Keratinocyte (primary cell): ENCODE measurements at regions not wholly inside any gene's neighbourhood (a gene's known extent, or its start where the extent isn't known, plus 50 kb on each side); places are given as distances from the start of the nearest gene placed in this dataset.

Experiments used
- DNase-seq: peaks from one replicate; pipeline ENCODE4 v3.0.0-alpha.2; 2011; ENCODE audit warnings: low read depth, missing footprints, low spot score
- FAIRE-seq: peaks from 2 replicates; lab custom pipeline; 2011; peaks lifted over from hg19 to GRCh38; lab: Jason Lieb, UNC
- H2AFZ ChIP-seq: 2 replicates; pipeline ENCODE4 v1.6.0; 2012; ENCODE audit warnings: low read length, control low read depth, inconsistent platforms; ENCODE audit not compliant: control insufficient read depth
- H3K27ac ChIP-seq: 2 replicates; pipeline ENCODE4 v1.5.1; 2011; ENCODE audit warnings: low read length; ENCODE audit not compliant: control insufficient read depth, insufficient read depth
- H3K27me3 ChIP-seq: 3 replicates; pipeline ENCODE4 v1.6.0; 2011; ENCODE audit warnings: low read length; ENCODE audit not compliant: control insufficient read depth, insufficient read depth; ENCODE audit errors: extremely low read depth
- H3K36me3 ChIP-seq, 2 experiments: 2 replicates in 1 of 2; 3 replicates in 1 of 2; pipeline ENCODE4 v1.5.1; 2011; ENCODE audit warnings: low read length in 2 of 2, mild to moderate bottlenecking in 1 of 2; ENCODE audit not compliant: control insufficient read depth in 2 of 2, insufficient read depth in 2 of 2; ENCODE audit errors: extremely low read depth in 1 of 2
- H3K4me1 ChIP-seq: 3 replicates; pipeline ENCODE4 v1.5.1; 2011; ENCODE audit warnings: low read length; ENCODE audit not compliant: control insufficient read depth, insufficient read depth; ENCODE audit errors: extremely low read depth
- H3K4me2 ChIP-seq: 3 replicates; pipeline ENCODE4 v1.6.0; 2011; ENCODE audit warnings: low read depth, low read length; ENCODE audit not compliant: control insufficient read depth, insufficient read depth; ENCODE audit errors: extremely low read depth
- H3K4me3 ChIP-seq, 3 experiments: fragments of 200-600 bp in 1 of 3; sonication (generic) in 1 of 3; 2 replicates in 2 of 3; 3 replicates in 1 of 3; pipeline ENCODE4 v1.5.1; 2011 to 2016; ENCODE audit warnings: low read length in 3 of 3, mild to moderate bottlenecking in 3 of 3, control low read depth in 2 of 3, inconsistent platforms in 1 of 3, low read depth in 1 of 3, mixed read lengths in 1 of 3, mixed run types in 1 of 3, moderate library complexity in 1 of 3; ENCODE audit not compliant: control insufficient read depth in 2 of 3, insufficient read depth in 2 of 3; ENCODE audit errors: extremely low read depth in 1 of 3
- H3K79me2 ChIP-seq: 2 replicates; pipeline ENCODE4 v1.6.0; 2012; ENCODE audit warnings: low read length; ENCODE audit not compliant: control insufficient read depth, insufficient read depth
- H3K9ac ChIP-seq: 3 replicates; pipeline ENCODE4 v1.6.0; 2011; ENCODE audit warnings: low read length; ENCODE audit not compliant: control insufficient read depth, insufficient read depth; ENCODE audit errors: extremely low read depth
- H3K9me1 ChIP-seq: 3 replicates; pipeline ENCODE4 v1.6.0; 2011; ENCODE audit warnings: low read length; ENCODE audit not compliant: control insufficient read depth, insufficient read depth; ENCODE audit errors: extremely low read depth
- H3K9me3 ChIP-seq: 2 replicates; pipeline ENCODE4 v1.5.1; 2012; ENCODE audit warnings: low read depth, low read length; ENCODE audit not compliant: control insufficient read depth
- H4K20me1 ChIP-seq: 3 replicates; pipeline ENCODE4 v1.6.0; 2011; ENCODE audit warnings: low read length; ENCODE audit not compliant: control insufficient read depth, insufficient read depth; ENCODE audit errors: extremely low read depth
- EZH2 ChIP-seq: IDR thresholded peaks from one replicate; pipeline ENCODE4 v1.6.1; 2012; ENCODE audit warnings: inconsistent platforms, mild to moderate bottlenecking, low read length, moderate library complexity
- dilution Hi-C: fragments of 300-500 bp; cut with MboI; formaldehyde crosslinking; loops from one replicate; pipeline ENCODE4 v1.7.0; 2020; ENCODE audit warnings: low sequenced_read_pairs; ENCODE audit not compliant: extremely low pct_ligation_motif_present
- TF ChIP-seq, protein P1 (sequence below), 3 experiments: IDR thresholded peaks in 1 of 3; conservative IDR thresholded peaks in 1 of 3; optimal IDR thresholded peaks in 1 of 3; 2 replicates in 2 of 3; 3 replicates in 1 of 3; pipeline versions ENCODE3 to v1.5.1; 2011; ENCODE audit warnings: low read length in 3 of 3, mild to moderate bottlenecking in 3 of 3, moderate library complexity in 2 of 3, control low read depth in 1 of 3, inconsistent platforms in 1 of 3; ENCODE audit not compliant: insufficient read depth in 2 of 3; ENCODE audit errors: extremely low read depth in 1 of 3

DNA sequence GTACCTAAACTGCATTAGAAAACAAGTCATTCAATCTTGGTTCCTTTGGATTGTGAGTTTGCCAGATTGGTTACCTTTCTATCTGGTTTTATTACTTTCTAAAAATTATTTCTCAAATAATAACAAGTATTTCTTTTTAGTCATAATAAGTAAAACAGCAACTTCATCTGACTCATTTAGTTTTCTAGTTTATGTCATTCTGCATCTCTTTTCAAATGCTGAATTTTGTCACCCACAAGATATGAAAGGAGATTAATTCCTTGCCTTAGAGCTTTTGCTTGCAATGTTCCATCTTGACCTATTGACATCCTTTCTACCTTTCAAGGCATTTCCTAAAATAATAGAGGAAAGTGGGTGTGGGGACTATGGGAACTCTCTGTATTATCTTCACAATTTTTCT is 253.6 kb upstream of the PEX5L start:
- dilution Hi-C loops = no loop called here

GRCh38 chr3:180294282-180295027 is 257.7 kb upstream of the PEX5L start:
- H3K4me3 ChIP-seq = no peak overlapping the region
- H3K9ac ChIP-seq = no peak overlapping the region
- no peaks in the 10 kb centered on the region for H3K4me1 ChIP-seq
- no peaks in the 10 kb centered on the region for H3K27me3 ChIP-seq
- H3K9me3 ChIP-seq = no peaks in the 10 kb centered on the region
- dilution Hi-C loops = no loop called here
- no peak overlapping the region for H2AFZ ChIP-seq
- no peak overlapping the region for H3K27ac ChIP-seq
- no peak overlapping the region for H3K4me2 ChIP-seq
- H3K36me3 ChIP-seq = no peaks in the 10 kb centered on the region
- no peaks in the 10 kb centered on the region for H3K79me2 ChIP-seq
- DNase-seq = no peak
- no peaks in the 10 kb centered on the region for H4K20me1 ChIP-seq
- no peak for FAIRE-seq
- TF ChIP-seq, protein P1, sequence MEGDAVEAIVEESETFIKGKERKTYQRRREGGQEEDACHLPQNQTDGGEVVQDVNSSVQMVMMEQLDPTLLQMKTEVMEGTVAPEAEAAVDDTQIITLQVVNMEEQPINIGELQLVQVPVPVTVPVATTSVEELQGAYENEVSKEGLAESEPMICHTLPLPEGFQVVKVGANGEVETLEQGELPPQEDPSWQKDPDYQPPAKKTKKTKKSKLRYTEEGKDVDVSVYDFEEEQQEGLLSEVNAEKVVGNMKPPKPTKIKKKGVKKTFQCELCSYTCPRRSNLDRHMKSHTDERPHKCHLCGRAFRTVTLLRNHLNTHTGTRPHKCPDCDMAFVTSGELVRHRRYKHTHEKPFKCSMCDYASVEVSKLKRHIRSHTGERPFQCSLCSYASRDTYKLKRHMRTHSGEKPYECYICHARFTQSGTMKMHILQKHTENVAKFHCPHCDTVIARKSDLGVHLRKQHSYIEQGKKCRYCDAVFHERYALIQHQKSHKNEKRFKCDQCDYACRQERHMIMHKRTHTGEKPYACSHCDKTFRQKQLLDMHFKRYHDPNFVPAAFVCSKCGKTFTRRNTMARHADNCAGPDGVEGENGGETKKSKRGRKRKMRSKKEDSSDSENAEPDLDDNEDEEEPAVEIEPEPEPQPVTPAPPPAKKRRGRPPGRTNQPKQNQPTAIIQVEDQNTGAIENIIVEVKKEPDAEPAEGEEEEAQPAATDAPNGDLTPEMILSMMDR (optimal IDR thresholded peaks at IDR 0.05 in 1 of 3, IDR thresholded peaks at IDR 0.05 in 1 of 3, conservative IDR thresholded peaks at IDR 0.05 in 1 of 3; ENCODE audit: extremely low read depth in 1 of 3, insufficient read depth in 2 of 3, low read length in 3 of 3) = no peak
- TF ChIP-seq EZH2 = no peak
- H3K9me1 ChIP-seq = no peaks in the 10 kb centered on the region

More for the DNA sequence above, 253.6 kb upstream of the PEX5L start:
- DNase-seq (no peak), FAIRE-seq (no peak)
- TF ChIP-seq, protein P1 (optimal IDR thresholded peaks at IDR 0.05 in 1 of 3, IDR thresholded peaks at IDR 0.05 in 1 of 3, conservative IDR thresholded peaks at IDR 0.05 in 1 of 3; ENCODE audit: extremely low read depth in 1 of 3, insufficient read depth in 2 of 3, low read length in 3 of 3) = no peak
- TF ChIP-seq EZH2 = no peak
- no peaks in the 10 kb centered on the region for H3K4me1 ChIP-seq
- no peaks in the 10 kb centered on the region for H3K9me3 ChIP-seq
- H2AFZ ChIP-seq = no peak overlapping the region
- H3K36me3 ChIP-seq = no peaks in the 10 kb centered on the region
- H3K79me2 ChIP-seq = no peaks in the 10 kb centered on the region
- H3K9ac ChIP-seq = no peak overlapping the region
- no peaks in the 10 kb centered on the region for H4K20me1 ChIP-seq
- no peak overlapping the region for H3K4me3 ChIP-seq
- no peak overlapping the region for H3K4me2 ChIP-seq
- no peaks in the 10 kb centered on the region for H3K9me1 ChIP-seq
- H3K27ac ChIP-seq = no peak overlapping the region
- H3K27me3 ChIP-seq = no peaks in the 10 kb centered on the region
